Trophoblast cell (in vitro differentiated cells and primary cell): ENCODE measurements at regions not wholly inside any gene's neighbourhood (a gene's known extent, or its start where the extent isn't known, plus 50 kb on each side); places are given as distances from the start of the nearest gene placed in this dataset.

Experiments
- DNase-seq, 2 donors: peaks; one replicate each; pipeline ENCODE4 v3.0.0-alpha.2; 2016
- H2AFZ ChIP-seq: 2 replicates; pipeline ENCODE4 v1.6.1; 2013; ENCODE audit warnings: low read length, moderate library complexity, mild to moderate bottlenecking; ENCODE audit not compliant: insufficient read depth, poor library complexity
- H2AK5ac ChIP-seq: 2 replicates; pipeline ENCODE4 v1.6.1; 2013; ENCODE audit warnings: mild to moderate bottlenecking, low read length
- H2BK120ac ChIP-seq: 2 replicates; pipeline ENCODE4 v1.6.1; 2013; ENCODE audit warnings: low read length, mild to moderate bottlenecking, moderate library complexity; ENCODE audit not compliant: insufficient read depth, poor library complexity
- H2BK12ac ChIP-seq: 2 replicates; pipeline ENCODE4 v1.6.1; 2013; ENCODE audit warnings: mild to moderate bottlenecking, low read length, moderate library complexity
- H2BK5ac ChIP-seq: 2 replicates; pipeline ENCODE4 v1.6.1; 2013; ENCODE audit warnings: low read length, low read depth, moderate library complexity, mild to moderate bottlenecking; ENCODE audit not compliant: poor library complexity
- H3K14ac ChIP-seq: 2 replicates; pipeline ENCODE4 v1.6.1; 2013; ENCODE audit warnings: mild to moderate bottlenecking, low read length
- H3K18ac ChIP-seq: 2 replicates; pipeline ENCODE4 v1.6.1; 2013; ENCODE audit warnings: mild to moderate bottlenecking, low read length
- H3K23ac ChIP-seq: 2 replicates; pipeline ENCODE4 v1.6.1; 2013; ENCODE audit warnings: low read length
- H3K27ac ChIP-seq: 2 replicates; pipeline ENCODE4 v1.5.1; 2013; ENCODE audit warnings: low read depth, mild to moderate bottlenecking, inconsistent platforms, low read length, moderate library complexity
- H3K27me3 ChIP-seq: 2 replicates; pipeline ENCODE4 v1.6.1; 2013; ENCODE audit warnings: inconsistent platforms, mild to moderate bottlenecking, low read length, moderate library complexity; ENCODE audit not compliant: insufficient read depth
- H3K36me3 ChIP-seq, 2 experiments: 1 replicate in 1 of 2; 2 replicates in 1 of 2; pipeline ENCODE4 v1.6.1; 2013; ENCODE audit warnings: low read length in 2 of 2, mild to moderate bottlenecking in 2 of 2, moderate library complexity in 1 of 2; ENCODE audit not compliant: insufficient read depth in 2 of 2, control insufficient read depth in 1 of 2
- H3K4ac ChIP-seq: 2 replicates; pipeline ENCODE4 v1.6.1; 2013; ENCODE audit warnings: low read depth, mild to moderate bottlenecking, low read length, moderate library complexity
- H3K4me1 ChIP-seq, 2 experiments: 1 replicate in 1 of 2; 2 replicates in 1 of 2; pipeline ENCODE4 v1.6.1; 2013; ENCODE audit warnings: low read length in 2 of 2, mild to moderate bottlenecking in 2 of 2, moderate library complexity in 1 of 2; ENCODE audit not compliant: insufficient read depth in 2 of 2, control insufficient read depth in 1 of 2
- H3K4me2 ChIP-seq: 2 replicates; pipeline ENCODE4 v1.6.1; 2013; ENCODE audit warnings: inconsistent platforms, mild to moderate bottlenecking, low read length, moderate library complexity
- H3K4me3 ChIP-seq: 2 replicates; pipeline ENCODE4 v1.5.1; 2013; ENCODE audit warnings: mild to moderate bottlenecking, low read depth, low read length, inconsistent platforms
- H3K79me1 ChIP-seq: one replicate; pipeline ENCODE4 v1.6.1; 2013; ENCODE audit warnings: low read length
- H3K79me2 ChIP-seq: 2 replicates; pipeline ENCODE4 v1.6.1; 2013; ENCODE audit warnings: low read length, mild to moderate bottlenecking; ENCODE audit not compliant: control insufficient read depth, insufficient read depth, poor library complexity
- H3K9ac ChIP-seq: 2 replicates; pipeline ENCODE4 v1.6.1; 2013; ENCODE audit warnings: mild to moderate bottlenecking, low read length
- H3K9me3 ChIP-seq: 2 replicates; pipeline ENCODE4 v1.6.1; 2013; ENCODE audit warnings: low read depth, mild to moderate bottlenecking, control low read depth, inconsistent platforms, low read length; ENCODE audit not compliant: insufficient read depth
- H4K12ac ChIP-seq: 2 replicates; pipeline ENCODE4 v1.6.1; 2013; ENCODE audit warnings: low read depth, mild to moderate bottlenecking, low read length, moderate library complexity
- H4K8ac ChIP-seq: 2 replicates; pipeline ENCODE4 v1.6.1; 2013; ENCODE audit warnings: low read depth, mild to moderate bottlenecking, low read length, moderate library complexity
- H4K91ac ChIP-seq: one replicate; pipeline ENCODE4 v1.6.1; 2013; ENCODE audit warnings: low read depth, mild to moderate bottlenecking, low read length, moderate library complexity
- WGBS: extraction: QIAGEN DNeasy Blood & Tissue Kit; methylation state at CpG from one replicate; pipeline ENCODE4 v1.1.7; 2013; ENCODE audit warnings: missing lambda C conversion rate; ENCODE audit not compliant: insufficient read length, insufficient coverage; ENCODE audit errors: extremely low coverage; 5-methylcytosine and 5-hydroxymethylcytosine counted together

DNA sequence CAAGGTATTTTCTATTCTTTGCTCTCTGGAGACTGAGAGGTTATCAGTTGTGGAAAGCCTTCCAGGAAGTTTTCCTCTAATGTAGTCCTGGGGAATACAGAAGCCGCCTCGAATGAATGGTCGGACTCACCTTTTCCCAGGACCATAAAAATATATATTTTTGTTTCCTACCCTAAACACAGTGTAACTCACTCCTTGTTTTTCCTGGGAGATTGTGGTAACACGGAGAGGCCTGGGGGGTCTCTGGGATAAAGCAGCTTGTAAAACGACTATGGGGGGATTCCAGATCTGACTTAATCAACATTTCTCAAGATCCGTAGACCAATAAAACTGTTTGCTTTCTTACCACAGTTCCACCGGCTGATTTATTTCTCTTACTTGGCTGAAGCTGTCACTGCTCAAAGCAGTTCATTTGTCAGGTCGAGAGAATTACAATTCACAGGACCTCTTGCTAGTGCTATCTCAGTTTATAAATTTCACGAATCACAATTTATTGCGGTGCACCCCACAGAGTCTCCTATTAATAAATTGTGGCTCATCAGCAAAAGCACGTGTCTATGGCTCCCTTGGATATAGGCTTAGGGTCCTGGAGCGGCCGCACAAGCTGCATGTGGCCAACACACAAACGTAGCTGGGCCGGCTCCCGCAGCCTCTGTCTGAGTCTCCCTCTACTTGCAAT lies 176.3 kb upstream of the BMPER start:
- Histone ChIP-seq H3K79me1 (peaks cover 12% of the 10 kb centered on the region), H2BK12ac (no peak overlapping the region)
- no CpG with 5 or more reads among the region's 16 CpGs for WGBS

DNA sequence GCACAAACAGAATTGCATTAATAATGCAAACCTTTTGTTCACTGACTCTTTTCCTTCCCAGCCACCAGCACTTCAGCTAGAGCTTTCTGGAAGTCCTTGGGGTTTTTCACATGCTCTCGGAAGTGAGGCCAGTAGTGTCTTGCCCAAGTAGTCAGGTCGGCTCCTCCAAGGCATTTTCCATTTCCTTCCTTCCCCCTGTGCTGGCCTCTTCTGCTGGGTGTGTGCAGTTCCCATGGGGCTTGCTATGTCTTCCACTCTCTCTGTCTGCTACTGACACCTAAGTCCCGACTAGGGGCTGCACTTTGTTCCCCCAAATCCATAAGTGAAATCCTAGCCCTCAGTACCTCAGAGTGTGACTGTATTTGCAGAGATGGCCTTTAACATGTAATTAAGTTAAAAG lies 175.6 kb upstream of the BMPER start:
- no peak for DNase-seq
- Histone ChIP-seq H3K4ac (no peak overlapping the region), H2AK5ac (no peak overlapping the region), H3K14ac (no peak overlapping the region), H4K12ac (no peak overlapping the region), H3K4me1 (peaks cover 29 to 34% of the 10 kb centered on the region in 2 experiments), H4K8ac (no peak overlapping the region), H3K79me2 (no peaks in the 10 kb centered on the region), H3K9ac (no peak overlapping the region), H3K4me2 (no peak overlapping the region), H3K18ac (no peak overlapping the region), H3K9me3 (no peaks in the 10 kb centered on the region), H4K91ac (peak overlapping the region; percentile 42), H3K4me3 (no peak overlapping the region), H3K27me3 (no peaks in the 10 kb centered on the region), H2BK12ac (no peak overlapping the region), H3K27ac (no peak overlapping the region), H3K23ac (no peak overlapping the region), H3K36me3 (no peaks in the 10 kb centered on the region), H2BK5ac (no peak overlapping the region), H2AFZ (no peak overlapping the region), H3K79me1 (peaks cover 12% of the 10 kb centered on the region), H2BK120ac (no peak overlapping the region)
- WGBS, result no CpG with 5 or more reads among the region's 3 CpGs

More for the DNA sequence above, 176.3 kb upstream of the BMPER start:
- Histone ChIP-seq H3K4ac (no peak overlapping the region), H3K14ac (no peak overlapping the region), H4K91ac (no peak overlapping the region), H3K18ac (no peak overlapping the region), H4K8ac (no peak overlapping the region), H2BK120ac (no peak overlapping the region), H2BK5ac (no peak overlapping the region), H3K4me3 (no peak overlapping the region), H3K79me2 (no peaks in the 10 kb centered on the region), H3K23ac (no peak overlapping the region), H3K9ac (no peak overlapping the region), H3K9me3 (no peaks in the 10 kb centered on the region), H3K27ac (no peak overlapping the region), H3K4me2 (no peak overlapping the region), H2AK5ac (no peak overlapping the region), H3K36me3 (no peaks in the 10 kb centered on the region), H3K4me1 (peaks cover 30 to 35% of the 10 kb centered on the region in 2 experiments), H4K12ac (no peak overlapping the region), H3K27me3 (no peaks in the 10 kb centered on the region), H2AFZ (no peak overlapping the region)
- DNase-seq, result no peak

- Histone ChIP-seq H3K4ac (no peak overlapping the region), H3K79me2 (no peaks in the 10 kb centered on the region), H3K79me1 (peaks cover 10% of the 10 kb centered on the region), H3K4me3 (no peak overlapping the region), H3K4me1 (peaks cover 29 to 34% of the 10 kb centered on the region in 2 experiments), H2AK5ac (no peak overlapping the region), H2BK5ac (no peak overlapping the region), H2BK12ac (no peak overlapping the region), H3K9ac (no peak overlapping the region), H2AFZ (no peak overlapping the region), H3K9me3 (no peaks in the 10 kb centered on the region), H2BK120ac (no peak overlapping the region), H4K91ac (peak overlapping the region; percentile 26), H4K12ac (no peak overlapping the region), H3K27me3 (no peaks in the 10 kb centered on the region), H3K4me2 (no peak overlapping the region), H3K18ac (no peak overlapping the region), H3K36me3 (no peaks in the 10 kb centered on the region), H3K23ac (no peak overlapping the region), H3K27ac (no peak overlapping the region), H4K8ac (no peak overlapping the region), H3K14ac (no peak overlapping the region)
- DNase-seq, result no peak
- WGBS, result no CpG with 5 or more reads among the region's 4 CpGs
Measured at GRCh38 chr7:33730958-33731357, 174.4 kb upstream of the BMPER start.

DNA sequence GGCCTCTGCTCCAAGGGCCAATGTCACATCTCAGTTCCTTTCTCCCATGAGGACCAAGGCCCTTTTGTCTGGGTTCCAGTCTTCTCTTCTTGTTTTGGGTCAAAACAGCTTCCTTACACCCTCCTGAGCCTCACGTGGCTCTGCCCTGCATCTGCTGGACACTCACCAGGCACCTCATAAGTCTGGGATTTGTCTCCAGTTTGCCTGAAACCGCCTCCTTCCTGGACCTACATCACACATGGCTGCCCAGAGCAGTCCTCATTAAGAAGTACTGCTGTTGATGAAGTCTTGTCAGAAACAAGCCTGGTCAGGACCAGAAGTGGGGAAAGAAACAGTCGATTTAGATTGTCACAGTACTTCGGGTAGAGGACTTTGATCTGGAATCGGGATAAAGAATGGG lies 173.4 kb upstream of the BMPER start:
- H3K4me3 ChIP-seq, result no peak overlapping the region
- H3K18ac ChIP-seq, result no peak overlapping the region
- H3K36me3 ChIP-seq, result no peaks in the 10 kb centered on the region
- H3K14ac ChIP-seq, result peak overlapping the region; percentile 38
- no CpG with 5 or more reads among the region's 5 CpGs for WGBS
- no peak overlapping the region for H3K9ac ChIP-seq
- peak overlapping the region; percentile 1 for H4K91ac ChIP-seq
- no peak overlapping the region for H2BK12ac ChIP-seq
- H3K79me2 ChIP-seq, result no peaks in the 10 kb centered on the region
- no peak overlapping the region for H3K4me2 ChIP-seq
- H3K79me1 ChIP-seq, result peaks cover 5% of the 10 kb centered on the region
- H3K27ac ChIP-seq, result no peak overlapping the region
- H3K9me3 ChIP-seq, result no peaks in the 10 kb centered on the region
- H4K12ac ChIP-seq, result no peak overlapping the region
- H2AK5ac ChIP-seq, result peak overlapping the region; percentile 24
- no peak for DNase-seq
- peaks cover 21 to 27% of the 10 kb centered on the region in 2 experiments for H3K4me1 ChIP-seq
- H3K4ac ChIP-seq, result no peak overlapping the region
- H3K27me3 ChIP-seq, result no peaks in the 10 kb centered on the region
- H2BK120ac ChIP-seq, result no peak overlapping the region
- no peak overlapping the region for H3K23ac ChIP-seq
- no peak overlapping the region for H2AFZ ChIP-seq
- H2BK5ac ChIP-seq, result no peak overlapping the region
- H4K8ac ChIP-seq, result no peak overlapping the region
